Panc1 (cell line): ENCODE measurements at regions not wholly inside any gene's neighbourhood (a gene's known extent, or its start where the extent isn't known, plus 50 kb on each side); places are given as distances from the start of the nearest gene placed in this dataset.

Experiments
- ATAC-seq: fragments of 200-7000 bp; cut with Tn5 transposase; 2 replicates; pipeline ENCODE4 v1.9.1; 2020; ENCODE audit warnings: mild to moderate bottlenecking, moderate library complexity
- BruUV-seq: library from RNA; stranded (reverse); fragments of 400-500 nt; replicated peaks from 2 replicates; lab custom pipeline; 2021; lab: Mats Ljungman, UMichigan
- CTCF ChIA-PET: fragments of 300-600 bp; sonication (Branson Sonifier 250); formaldehyde crosslinking; loops from one replicate; lab custom pipeline; 2022; ENCODE audit warnings: antibody characterized with exemption; lab: Charles Lee
- POLR2A ChIA-PET: fragments of 300-600 bp; sonication (Branson Sonifier 250); formaldehyde crosslinking; loops from one replicate; lab custom pipeline; 2022; ENCODE audit warnings: antibody characterized with exemption; lab: Charles Lee
- DNase-seq: peaks from one replicate; pipeline ENCODE4 v3.0.0-alpha.2; 2010; ENCODE audit warnings: low read depth, low spot score
- H3K27ac ChIP-seq: 2 replicates; pipeline ENCODE4 v1.5.1; 2011; ENCODE audit warnings: mild to moderate bottlenecking, low read length, inconsistent platforms
- H3K27me3 ChIP-seq: fragments of 200-500 bp; sonication (Bioruptor generic); 2 replicates; pipeline ENCODE4 v1.6.0; 2014; ENCODE audit warnings: low read length, inconsistent platforms; ENCODE audit not compliant: control insufficient read depth, insufficient read depth
- H3K36me3 ChIP-seq: fragments of 200-500 bp; sonication (Bioruptor generic); 2 replicates; pipeline ENCODE4 v1.5.1; 2014; ENCODE audit warnings: inconsistent platforms, mild to moderate bottlenecking, low read length, moderate library complexity; ENCODE audit not compliant: control insufficient read depth, insufficient read depth
- H3K4me1 ChIP-seq: 2 replicates; pipeline ENCODE4 v1.5.1; 2011; ENCODE audit warnings: inconsistent platforms, mild to moderate bottlenecking, low read length, moderate library complexity; ENCODE audit not compliant: control insufficient read depth, insufficient read depth
- H3K4me3 ChIP-seq, 2 experiments: 2 replicates each; pipeline ENCODE4 v1.5.1; 2011 to 2012; ENCODE audit warnings: low read depth in 2 of 2, low read length in 2 of 2, mild to moderate bottlenecking in 2 of 2, inconsistent platforms in 1 of 2, moderate library complexity in 1 of 2
- H3K9me3 ChIP-seq: fragments of 200-500 bp; sonication (Bioruptor generic); 2 replicates; pipeline ENCODE4 v1.5.1; 2014; ENCODE audit warnings: low read depth, mild to moderate bottlenecking, inconsistent platforms, low read length, moderate library complexity; ENCODE audit not compliant: control insufficient read depth, insufficient read depth
- CTCF ChIP-seq: fragments of 450-650 bp; IDR thresholded peaks from 2 replicates; pipeline ENCODE4 v1.5.1; 2017; ENCODE audit warnings: mild to moderate bottlenecking
- POLR2AphosphoS5 ChIP-seq: IDR thresholded peaks from 2 replicates; pipeline ENCODE4 v1.6.1; 2012; ENCODE audit warnings: mild to moderate bottlenecking, low read depth, low read length, moderate library complexity
- REST ChIP-seq, 2 experiments: IDR thresholded peaks; 2 replicates each; pipeline ENCODE4 v1.6.1; 2011 to 2012; ENCODE audit warnings: low read depth in 2 of 2, control low read depth in 1 of 2, low read length in 1 of 2, mild to moderate bottlenecking in 1 of 2, moderate library complexity in 1 of 2; ENCODE audit not compliant: insufficient read depth in 1 of 2
- SIN3A ChIP-seq: IDR thresholded peaks from 2 replicates; pipeline ENCODE4 v1.6.1; 2012; ENCODE audit warnings: low read depth, mild to moderate bottlenecking, low read length, moderate library complexity, borderline replicate concordance; ENCODE audit not compliant: insufficient read depth
- TCF7L2 ChIP-seq: IDR thresholded peaks from 2 replicates; pipeline ENCODE4 v1.6.1; 2011; ENCODE audit warnings: mild to moderate bottlenecking, low read depth, low read length, inconsistent platforms
- in situ Hi-C: cut with HindIII; loops from 2 replicates; pipeline ENCODE4 v1.10.0; 2016; ENCODE audit warnings: low sequenced_read_pairs, low pct_unique_long_range_greater_than_20kb
- intact Hi-C: fragments of 100-400 bp; cut with micrococcal nuclease; formaldehyde crosslinking; loops from one replicate; pipeline ENCODE4 v1.10.0; 2022; ENCODE audit not compliant: unreplicated experiment

- H3K4me1 ChIP-seq, result no peaks in the 10 kb centered on the region
- intact Hi-C loops, result no loop called here
- no peak for TF ChIP-seq REST (IDR thresholded peaks at IDR 0.05; ENCODE audit: insufficient read depth in 1 of 2, low read depth in 2 of 2, low read length in 1 of 2)
- TF ChIP-seq CTCF, result no peak
- no peak for TF ChIP-seq TCF7L2
- no peak for TF ChIP-seq SIN3A
- no peak for TF ChIP-seq POLR2AphosphoS5
- H3K9me3 ChIP-seq, result no peaks in the 10 kb centered on the region
- no peaks in the 10 kb centered on the region for H3K36me3 ChIP-seq
- no peak for ATAC-seq
- no peak for DNase-seq
- no peaks in the 10 kb centered on the region for H3K27me3 ChIP-seq
- no peak overlapping the region for H3K27ac ChIP-seq
- no TSS peak for BruUV-seq
- CTCF ChIA-PET, result no interaction called here
- H3K4me3 ChIP-seq, result no peak overlapping the region
- in situ Hi-C loops, result no loop called here
- POLR2A ChIA-PET, result no interaction called here
These were observed 170.5 kb downstream of the NTMT2 start for GRCh38 chr1:170316270-170316669.

GRCh38 chr1:170318141-170318540 lies 172.4 kb downstream of the NTMT2 start:
- no TSS peak for BruUV-seq
- CTCF ChIA-PET, result no interaction called here
- ATAC-seq, result no peak
- no peaks in the 10 kb centered on the region for H3K36me3 ChIP-seq
- H3K27ac ChIP-seq, result no peak overlapping the region
- no peaks in the 10 kb centered on the region for H3K4me1 ChIP-seq
- no peaks in the 10 kb centered on the region for H3K9me3 ChIP-seq
- POLR2A ChIA-PET, result no interaction called here
- no peak overlapping the region for H3K4me3 ChIP-seq
- no peak for DNase-seq
- in situ Hi-C loops (no loop called here), intact Hi-C loops (no loop called here)
- TF ChIP-seq REST (IDR thresholded peaks at IDR 0.05; ENCODE audit: insufficient read depth in 1 of 2, low read depth in 2 of 2, low read length in 1 of 2) (no peak), CTCF (no peak), SIN3A (no peak), TCF7L2 (no peak), POLR2AphosphoS5 (no peak)
- H3K27me3 ChIP-seq, result no peaks in the 10 kb centered on the region
